Right lobe of liver (tissue), 6 donors: ENCODE measurements at regions not wholly inside any gene's neighbourhood (a gene's known extent, or its start where the extent isn't known, plus 50 kb on each side); places are given as distances from the start of the nearest gene placed in this dataset.

Experiments used
- ATAC-seq, 4 donors: fragments of 200-7000 bp; cut with Tn5 transposase; one replicate each; pipeline ENCODE4 v1.9.1; 2020; ENCODE audit warnings: mild to moderate bottlenecking in 4 of 4, moderate library complexity in 4 of 4
- DNase-seq, 3 donors: peaks; one replicate each; pipeline ENCODE4 v3.0.0-alpha.2; 2020
- H3K27ac ChIP-seq, 3 donors: fragments of 200-600 bp; one replicate each; pipeline ENCODE4 v1.8.0; 2022
- H3K27me3 ChIP-seq, 2 donors: fragments of 200-600 bp; one replicate each; pipeline ENCODE4 v1.8.0; 2022
- H3K36me3 ChIP-seq, 4 donors: fragments of 200-600 bp; sonication (generic) in 1 of 4; one replicate each; pipeline versions ENCODE4 v1.5.1 to v1.8.0; 2017 to 2022; ENCODE audit warnings: control low read depth in 1 of 4
- H3K4me1 ChIP-seq, 4 donors: fragments of 200-600 bp; sonication (generic) in 1 of 4; one replicate each; pipeline versions ENCODE4 v1.5.1 to v1.8.0; 2017 to 2022; ENCODE audit warnings: control low read depth in 1 of 4
- H3K4me3 ChIP-seq, 3 donors: fragments of 200-600 bp; one replicate each; pipeline ENCODE4 v1.8.0; 2022
- H3K9me3 ChIP-seq, 4 donors: fragments of 200-600 bp; sonication (generic) in 1 of 4; one replicate each; pipeline versions ENCODE4 v1.5.1 to v1.8.0; 2017 to 2022; ENCODE audit warnings: control low read depth in 1 of 4
- POLR2A ChIP-seq: fragments of 450-650 bp; IDR thresholded peaks from one replicate; pipeline ENCODE4 v1.6.1; 2017; ENCODE audit warnings: antibody characterized with exemption, mild to moderate bottlenecking
- WGBS: methylation state at CpG from one replicate; pipeline ENCODE4 v1.1.6; 2018; ENCODE audit warnings: low coverage, low lambda C conversion rate; ENCODE audit not compliant: insufficient coverage; ENCODE audit errors: missing lambda C conversion rate; 5-methylcytosine and 5-hydroxymethylcytosine counted together
- intact Hi-C, 2 donors: fragments of 100-400 bp; cut with DNase I; formaldehyde crosslinking; loops; one replicate each; pipeline versions ENCODE4 v1.11.2 to v1.14.1; 2022
- TF ChIP-seq, protein P1 (sequence below), 4 donors: fragments of 200-600 bp in 3 of 4; fragments of 450-650 bp in 1 of 4; IDR thresholded peaks; one replicate each; pipeline versions ENCODE4 v1.5.1 to v1.8.0; 2016 to 2022; ENCODE audit warnings: antibody characterized with exemption in 4 of 4, mild to moderate bottlenecking in 2 of 4
- donor health status: DM: no; HTN: yes; CAD: no.
- donor health status: DM: no; HTN: no; CAD: no.
- donor health status: DM: no; HTN: no; CAD: no.
- donor health status: DM: no; HTN: yes; CAD: no.
- donor health status: DM: no; HTN: yes; CAD: no.

DNA sequence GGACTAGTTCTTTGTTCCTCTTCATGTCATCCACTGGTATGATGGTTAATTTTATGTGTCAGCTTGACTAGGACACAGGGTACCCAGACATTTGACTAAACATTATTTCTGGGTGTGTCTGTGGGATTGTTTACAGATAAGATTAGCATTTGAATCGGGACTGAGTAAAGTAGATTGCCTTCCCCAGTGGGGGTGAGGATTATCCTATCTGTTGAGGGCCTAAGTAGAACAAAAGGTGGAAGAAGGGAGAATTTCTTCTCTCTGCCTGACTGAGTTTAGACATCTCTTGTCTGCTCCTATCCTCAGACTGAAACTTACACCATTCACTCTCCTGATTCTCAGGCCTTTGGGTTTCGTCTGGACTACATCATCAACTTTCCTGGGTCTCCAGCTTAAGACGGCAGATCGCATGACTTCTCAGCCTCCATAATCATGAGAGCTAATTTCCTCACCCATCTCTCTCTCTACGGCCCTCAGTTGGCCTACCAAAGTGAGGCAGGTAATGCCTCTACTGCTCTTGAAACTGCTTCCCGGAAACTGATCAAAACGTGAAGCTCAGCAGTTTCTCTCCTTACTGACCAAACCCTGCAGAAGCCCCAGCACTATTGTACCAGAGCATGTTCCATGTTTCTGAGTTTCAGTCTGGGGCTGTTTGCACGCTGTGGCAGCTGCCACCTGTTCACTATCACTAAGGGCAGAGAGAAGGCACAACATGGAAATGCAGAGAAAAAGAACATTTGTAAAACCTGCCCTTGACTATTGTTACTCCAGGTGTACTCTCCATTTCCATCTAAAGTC, 95.4 kb downstream of the NXPE2 start:
- 50% methylated on average over 8 of the region's 8 CpGs for WGBS
- Histone ChIP-seq H3K27me3 (no peaks in the 10 kb centered on the region), H3K27ac (no peak overlapping the region), H3K4me1 (no peaks in the 10 kb centered on the region), H3K4me3 (no peak overlapping the region), H3K36me3 (no peaks in the 10 kb centered on the region), H3K9me3 (no peaks in the 10 kb centered on the region)
- DNase-seq: no peak
- no peak for ATAC-seq
- TF ChIP-seq, protein P1, sequence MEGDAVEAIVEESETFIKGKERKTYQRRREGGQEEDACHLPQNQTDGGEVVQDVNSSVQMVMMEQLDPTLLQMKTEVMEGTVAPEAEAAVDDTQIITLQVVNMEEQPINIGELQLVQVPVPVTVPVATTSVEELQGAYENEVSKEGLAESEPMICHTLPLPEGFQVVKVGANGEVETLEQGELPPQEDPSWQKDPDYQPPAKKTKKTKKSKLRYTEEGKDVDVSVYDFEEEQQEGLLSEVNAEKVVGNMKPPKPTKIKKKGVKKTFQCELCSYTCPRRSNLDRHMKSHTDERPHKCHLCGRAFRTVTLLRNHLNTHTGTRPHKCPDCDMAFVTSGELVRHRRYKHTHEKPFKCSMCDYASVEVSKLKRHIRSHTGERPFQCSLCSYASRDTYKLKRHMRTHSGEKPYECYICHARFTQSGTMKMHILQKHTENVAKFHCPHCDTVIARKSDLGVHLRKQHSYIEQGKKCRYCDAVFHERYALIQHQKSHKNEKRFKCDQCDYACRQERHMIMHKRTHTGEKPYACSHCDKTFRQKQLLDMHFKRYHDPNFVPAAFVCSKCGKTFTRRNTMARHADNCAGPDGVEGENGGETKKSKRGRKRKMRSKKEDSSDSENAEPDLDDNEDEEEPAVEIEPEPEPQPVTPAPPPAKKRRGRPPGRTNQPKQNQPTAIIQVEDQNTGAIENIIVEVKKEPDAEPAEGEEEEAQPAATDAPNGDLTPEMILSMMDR (IDR thresholded peaks at IDR 0.05): no peak
- TF ChIP-seq POLR2A: no peak
- intact Hi-C loops: no loop called here

DNA sequence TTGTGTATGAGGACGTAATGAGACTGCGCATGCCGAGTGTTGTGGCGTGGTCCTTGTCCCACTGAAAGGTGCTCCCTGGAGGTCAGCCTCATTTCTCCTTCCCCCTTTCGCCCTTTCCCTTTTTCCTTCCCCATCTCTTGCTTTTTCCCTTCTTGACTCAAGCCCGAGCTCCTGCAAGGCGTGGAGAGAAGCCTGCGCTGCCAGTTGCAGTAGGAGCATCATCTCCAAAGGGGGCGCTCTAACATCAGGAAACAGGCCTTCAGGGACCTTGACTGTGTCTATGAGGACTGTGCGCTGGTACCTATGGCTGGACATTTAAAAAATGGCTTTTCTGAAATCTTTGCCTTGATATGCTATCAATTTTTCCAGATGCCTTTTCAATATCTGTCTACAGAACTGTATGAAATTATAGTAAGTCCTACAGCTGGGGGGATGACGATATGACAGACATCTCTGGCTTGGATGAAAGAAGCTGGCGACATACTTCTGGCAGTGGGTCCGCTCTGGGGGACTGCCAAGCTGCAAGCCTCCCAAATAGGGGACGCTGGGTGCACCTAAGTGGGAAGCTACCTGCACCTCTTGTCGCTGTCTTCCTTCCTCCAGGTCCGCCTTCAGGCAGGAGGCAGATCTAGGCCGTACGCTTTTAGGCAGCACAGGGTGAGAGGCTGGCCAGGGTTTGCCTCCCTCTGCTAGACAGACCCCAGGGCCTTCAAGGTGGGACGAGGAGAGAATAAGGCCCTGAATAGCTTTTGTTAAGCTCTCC, 96.5 kb downstream of the NXPE2 start:
- no peaks in the 10 kb centered on the region for H3K9me3 ChIP-seq
- TF ChIP-seq, protein P1 (IDR thresholded peaks at IDR 0.05): peak; percentile 17 to 42 (median 26)
- TF ChIP-seq POLR2A: no peak
- H3K36me3 ChIP-seq: no peaks in the 10 kb centered on the region
- H3K27ac ChIP-seq: no peak overlapping the region
- H3K4me1 ChIP-seq: no peaks in the 10 kb centered on the region
- no peak overlapping the region for H3K4me3 ChIP-seq
- H3K27me3 ChIP-seq: no peaks in the 10 kb centered on the region
- 36% methylated on average over 15 of the region's 19 CpGs for WGBS
- DNase-seq (no peak), ATAC-seq (peak in 1 of 4 donors; percentile 18)
- intact Hi-C loops: no loop called here

DNA sequence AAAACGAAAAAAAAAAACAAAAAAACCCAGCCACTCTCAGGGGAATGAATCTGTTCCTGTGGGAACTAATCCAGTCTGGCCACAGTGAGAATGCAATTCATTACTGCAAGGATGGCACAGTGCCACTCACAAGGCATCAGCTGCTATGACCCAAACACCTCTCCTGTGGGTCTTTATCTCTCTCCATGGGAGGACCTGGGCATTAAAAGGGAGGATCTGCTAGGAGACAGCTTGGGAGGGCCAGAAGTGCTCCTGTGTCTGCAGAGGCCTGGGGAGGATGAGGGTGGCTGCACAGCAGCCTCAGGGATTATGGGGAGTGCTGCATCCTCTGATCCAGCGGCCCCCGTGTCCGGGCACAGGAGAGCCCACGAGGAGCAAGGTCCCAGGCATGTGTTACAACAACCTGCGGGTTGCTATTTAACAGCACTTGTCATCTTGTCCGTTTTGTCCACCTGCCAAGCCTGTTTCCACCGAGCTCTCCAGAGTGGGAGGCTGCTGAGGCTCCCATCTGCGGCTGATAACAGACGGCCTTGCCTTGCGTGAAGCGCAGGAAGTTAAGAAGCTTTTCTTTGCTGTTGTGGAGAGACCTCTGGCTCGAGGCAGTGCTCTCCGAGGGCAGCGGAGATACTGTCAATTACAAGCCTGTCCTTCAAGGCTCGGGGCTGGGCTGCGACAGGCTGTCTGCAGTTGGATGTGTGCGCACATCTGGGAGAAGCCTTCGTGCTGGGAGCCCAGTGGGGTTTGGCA, 97.7 kb downstream of the NXPE2 start:
- Histone ChIP-seq H3K4me1 (no peaks in the 10 kb centered on the region), H3K36me3 (no peaks in the 10 kb centered on the region), H3K27ac (no peak overlapping the region), H3K9me3 (no peaks in the 10 kb centered on the region), H3K4me3 (no peak overlapping the region), H3K27me3 (no peaks in the 10 kb centered on the region)
- TF ChIP-seq, protein P1 (IDR thresholded peaks at IDR 0.05): no peak
- no peak for DNase-seq
- ATAC-seq: no peak
- WGBS: 53% methylated on average over 10 of the region's 19 CpGs
- intact Hi-C loops: no loop called here

DNA sequence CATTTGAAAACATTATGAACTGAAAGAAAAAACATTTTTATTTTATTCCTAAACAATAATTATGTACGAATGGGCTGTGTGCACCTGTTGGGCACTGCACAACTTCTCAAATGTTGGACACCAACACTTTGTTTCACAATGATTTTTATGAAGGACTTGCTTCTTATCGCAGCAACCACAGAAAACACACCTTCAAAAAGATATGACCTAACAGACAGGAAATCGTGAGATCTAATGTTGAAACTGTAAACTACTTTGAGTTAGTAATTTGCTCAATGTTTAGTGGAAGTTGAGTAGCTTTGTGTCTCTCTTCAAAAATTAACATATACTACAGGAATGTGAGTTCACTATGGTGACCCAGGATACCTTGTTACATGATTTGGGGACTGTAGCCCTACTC, 98.6 kb downstream of the NXPE2 start:
- Histone ChIP-seq H3K36me3 (no peaks in the 10 kb centered on the region), H3K27me3 (no peaks in the 10 kb centered on the region), H3K27ac (no peak overlapping the region), H3K4me3 (no peak overlapping the region), H3K4me1 (no peaks in the 10 kb centered on the region), H3K9me3 (no peaks in the 10 kb centered on the region)
- ATAC-seq: no peak
- DNase-seq: no peak
- intact Hi-C loops: no loop called here
- TF ChIP-seq POLR2A: no peak
- TF ChIP-seq, protein P1 (IDR thresholded peaks at IDR 0.05): no peak
- WGBS: 56% methylated on average over 3 of the region's 3 CpGs
